ENCODE measurements at regions not wholly inside any gene's neighbourhood (a gene's known extent, or its start where the extent isn't known, plus 50 kb on each side); places are given as distances from the start of the nearest gene placed in this dataset.

DNA sequence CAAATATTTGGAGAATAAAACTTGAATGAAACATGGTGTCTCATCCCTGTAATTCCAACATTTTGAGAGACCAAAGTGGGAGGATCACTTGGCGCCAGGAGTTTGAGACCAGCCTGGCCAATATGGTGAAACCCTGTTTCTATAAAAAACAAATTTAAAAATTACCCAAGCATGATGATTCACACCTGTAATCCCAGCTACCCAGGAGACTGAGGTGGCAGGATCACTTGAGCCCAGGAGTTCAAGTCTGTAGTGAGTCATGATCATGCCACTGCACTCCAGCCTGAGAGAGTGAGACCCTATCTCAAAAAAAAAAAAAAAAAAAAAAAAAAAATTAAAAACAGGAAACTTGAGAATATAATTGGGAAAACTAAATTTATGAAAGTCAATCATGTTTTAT, 481.1 kb downstream of the SEMA3D start:
- TF ChIP-seq, protein P1, sequence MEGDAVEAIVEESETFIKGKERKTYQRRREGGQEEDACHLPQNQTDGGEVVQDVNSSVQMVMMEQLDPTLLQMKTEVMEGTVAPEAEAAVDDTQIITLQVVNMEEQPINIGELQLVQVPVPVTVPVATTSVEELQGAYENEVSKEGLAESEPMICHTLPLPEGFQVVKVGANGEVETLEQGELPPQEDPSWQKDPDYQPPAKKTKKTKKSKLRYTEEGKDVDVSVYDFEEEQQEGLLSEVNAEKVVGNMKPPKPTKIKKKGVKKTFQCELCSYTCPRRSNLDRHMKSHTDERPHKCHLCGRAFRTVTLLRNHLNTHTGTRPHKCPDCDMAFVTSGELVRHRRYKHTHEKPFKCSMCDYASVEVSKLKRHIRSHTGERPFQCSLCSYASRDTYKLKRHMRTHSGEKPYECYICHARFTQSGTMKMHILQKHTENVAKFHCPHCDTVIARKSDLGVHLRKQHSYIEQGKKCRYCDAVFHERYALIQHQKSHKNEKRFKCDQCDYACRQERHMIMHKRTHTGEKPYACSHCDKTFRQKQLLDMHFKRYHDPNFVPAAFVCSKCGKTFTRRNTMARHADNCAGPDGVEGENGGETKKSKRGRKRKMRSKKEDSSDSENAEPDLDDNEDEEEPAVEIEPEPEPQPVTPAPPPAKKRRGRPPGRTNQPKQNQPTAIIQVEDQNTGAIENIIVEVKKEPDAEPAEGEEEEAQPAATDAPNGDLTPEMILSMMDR (IDR thresholded peaks at IDR 0.05), result no peak
- no peak for TF ChIP-seq POLR2A (IDR thresholded peaks at IDR 0.05)

Data from thyroid gland (tissue), 4 donors.